ENCODE measurements at regions not wholly inside any gene's neighbourhood (a gene's known extent, or its start where the extent isn't known, plus 50 kb on each side); places are given as distances from the start of the nearest gene placed in this dataset.

DNA sequence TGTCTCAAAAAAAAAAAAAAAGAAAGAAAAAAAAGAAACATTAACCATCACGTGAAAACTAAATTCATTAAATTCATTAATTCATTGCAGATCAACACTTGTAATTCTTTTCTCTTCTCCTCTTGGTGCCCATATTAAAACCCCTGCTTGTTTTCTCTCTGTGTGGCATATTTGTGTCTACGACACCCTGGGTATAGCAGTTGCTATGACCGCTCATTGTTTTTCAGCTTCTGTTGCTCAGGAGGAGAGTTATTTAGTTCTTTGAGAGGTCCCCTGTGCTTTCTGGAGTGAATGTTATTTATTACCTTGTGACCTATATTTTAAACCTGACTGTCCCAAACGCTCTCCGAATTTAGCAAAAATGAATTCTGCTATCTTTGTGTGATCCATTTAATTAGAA lies 62.3 kb upstream of the CLMP start:
- Mint-ChIP-seq H3K4me1 (peaks cover 4% of the 10 kb centered on the region), H3K9me3 (no peaks in the 10 kb centered on the region), H3K27ac (ENCODE audit: low read depth) (no peak overlapping the region), H3K36me3 (ENCODE audit: insufficient read depth) (no peaks in the 10 kb centered on the region), H3K4me3 (no peak overlapping the region), H3K27me3 (peaks cover 39% of the 10 kb centered on the region)
- DNase-seq (ENCODE audit: low spot score in 2 of 2) (no peak), ATAC-seq (replicated peaks; ENCODE audit: extremely low read depth, poor library complexity, severe bottlenecking) (no peak)

GRCh38 chr11:123255909-123256308 lies 60.9 kb upstream of the CLMP start:
- no peaks in the 10 kb centered on the region for H3K4me1 Mint-ChIP-seq
- peaks cover 29% of the 10 kb centered on the region for H3K27me3 Mint-ChIP-seq
- H3K4me3 Mint-ChIP-seq: no peak overlapping the region
- DNase-seq (ENCODE audit: low spot score in 2 of 2) (no peak), ATAC-seq (replicated peaks; ENCODE audit: extremely low read depth, poor library complexity, severe bottlenecking) (no peak)
- H3K36me3 Mint-ChIP-seq (ENCODE audit: insufficient read depth): no peaks in the 10 kb centered on the region
- no peak overlapping the region for H3K27ac Mint-ChIP-seq (ENCODE audit: low read depth)
- H3K9me3 Mint-ChIP-seq: no peaks in the 10 kb centered on the region

DNA sequence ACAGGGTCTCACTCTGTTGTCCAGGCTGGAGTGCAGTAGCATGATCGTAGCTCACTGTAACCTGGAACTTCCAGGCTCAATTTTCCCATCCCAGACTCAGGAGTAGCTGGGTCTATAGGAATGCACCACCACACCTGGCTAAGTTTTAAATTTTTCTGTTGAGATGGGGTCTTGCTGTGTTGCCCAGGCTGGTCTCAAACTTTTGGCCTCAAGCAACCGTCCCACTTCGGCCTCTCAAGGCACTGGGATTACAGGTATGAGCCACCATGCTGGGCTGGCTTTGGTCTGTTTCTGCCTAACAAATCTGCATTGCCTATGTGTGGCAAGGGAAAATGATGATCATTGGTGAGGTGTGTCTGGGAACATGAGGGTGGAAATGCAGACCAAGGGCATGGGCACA lies 59.3 kb upstream of the CLMP start:
- H3K36me3 Mint-ChIP-seq (ENCODE audit: insufficient read depth): no peaks in the 10 kb centered on the region
- DNase-seq (ENCODE audit: low spot score in 2 of 2): no peak
- H3K4me3 Mint-ChIP-seq: no peak overlapping the region
- peaks cover 37% of the 10 kb centered on the region for H3K27me3 Mint-ChIP-seq
- no peaks in the 10 kb centered on the region for H3K4me1 Mint-ChIP-seq
- H3K27ac Mint-ChIP-seq (ENCODE audit: low read depth): no peak overlapping the region
- ATAC-seq (replicated peaks; ENCODE audit: extremely low read depth, poor library complexity, severe bottlenecking): no peak
- H3K9me3 Mint-ChIP-seq: no peaks in the 10 kb centered on the region

GRCh38 chr11:123253911-123254310 lies 58.9 kb upstream of the CLMP start:
- no peak for DNase-seq (ENCODE audit: low spot score in 2 of 2)
- Mint-ChIP-seq H3K36me3 (ENCODE audit: insufficient read depth) (no peaks in the 10 kb centered on the region), H3K9me3 (no peaks in the 10 kb centered on the region), H3K4me3 (no peak overlapping the region), H3K4me1 (no peaks in the 10 kb centered on the region), H3K27ac (ENCODE audit: low read depth) (no peak overlapping the region), H3K27me3 (peaks cover 42% of the 10 kb centered on the region)
- no peak for ATAC-seq (replicated peaks; ENCODE audit: extremely low read depth, poor library complexity, severe bottlenecking)

- ATAC-seq (replicated peaks; ENCODE audit: extremely low read depth, poor library complexity, severe bottlenecking): no peak
- no peak overlapping the region for H3K27ac Mint-ChIP-seq (ENCODE audit: low read depth)
- H3K4me3 Mint-ChIP-seq: no peak overlapping the region
- peaks cover 49% of the 10 kb centered on the region for H3K27me3 Mint-ChIP-seq
- no peaks in the 10 kb centered on the region for H3K9me3 Mint-ChIP-seq
- no peak for DNase-seq (ENCODE audit: low spot score in 2 of 2)
- no peaks in the 10 kb centered on the region for H3K36me3 Mint-ChIP-seq (ENCODE audit: insufficient read depth)
- H3K4me1 Mint-ChIP-seq: no peaks in the 10 kb centered on the region
Observed at GRCh38 chr11:123253223-123253622, 58.2 kb upstream of the CLMP start.

- DNase-seq (ENCODE audit: low spot score in 2 of 2): no peak
- Mint-ChIP-seq H3K27ac (ENCODE audit: low read depth) (no peak overlapping the region), H3K4me3 (no peak overlapping the region), H3K9me3 (no peaks in the 10 kb centered on the region), H3K27me3 (peaks cover 50% of the 10 kb centered on the region), H3K36me3 (ENCODE audit: insufficient read depth) (no peaks in the 10 kb centered on the region), H3K4me1 (no peaks in the 10 kb centered on the region)
- no peak for ATAC-seq (replicated peaks; ENCODE audit: extremely low read depth, poor library complexity, severe bottlenecking)
Observed at GRCh38 chr11:123251657-123252344, 56.8 kb upstream of the CLMP start.

GRCh38 chr11:123250892-123251656 lies 56.0 kb upstream of the CLMP start:
- Mint-ChIP-seq H3K4me1 (no peaks in the 10 kb centered on the region), H3K9me3 (no peaks in the 10 kb centered on the region), H3K36me3 (ENCODE audit: insufficient read depth) (peaks cover 3% of the 10 kb centered on the region), H3K4me3 (no peak overlapping the region), H3K27me3 (peaks cover 44% of the 10 kb centered on the region), H3K27ac (ENCODE audit: low read depth) (no peak overlapping the region)
- ATAC-seq (replicated peaks; ENCODE audit: extremely low read depth, poor library complexity, severe bottlenecking) (no peak), DNase-seq (ENCODE audit: low spot score in 2 of 2) (no peak)

- ATAC-seq (replicated peaks; ENCODE audit: extremely low read depth, poor library complexity, severe bottlenecking) (no peak), DNase-seq (ENCODE audit: low spot score in 2 of 2) (no peak)
- Mint-ChIP-seq H3K9me3 (no peaks in the 10 kb centered on the region), H3K4me1 (no peaks in the 10 kb centered on the region), H3K36me3 (ENCODE audit: insufficient read depth) (peaks cover 3% of the 10 kb centered on the region), H3K27me3 (peaks cover 30% of the 10 kb centered on the region), H3K27ac (ENCODE audit: low read depth) (no peak overlapping the region), H3K4me3 (no peak overlapping the region)
Observed at GRCh38 chr11:123249354-123249753, 54.3 kb upstream of the CLMP start.

DNA sequence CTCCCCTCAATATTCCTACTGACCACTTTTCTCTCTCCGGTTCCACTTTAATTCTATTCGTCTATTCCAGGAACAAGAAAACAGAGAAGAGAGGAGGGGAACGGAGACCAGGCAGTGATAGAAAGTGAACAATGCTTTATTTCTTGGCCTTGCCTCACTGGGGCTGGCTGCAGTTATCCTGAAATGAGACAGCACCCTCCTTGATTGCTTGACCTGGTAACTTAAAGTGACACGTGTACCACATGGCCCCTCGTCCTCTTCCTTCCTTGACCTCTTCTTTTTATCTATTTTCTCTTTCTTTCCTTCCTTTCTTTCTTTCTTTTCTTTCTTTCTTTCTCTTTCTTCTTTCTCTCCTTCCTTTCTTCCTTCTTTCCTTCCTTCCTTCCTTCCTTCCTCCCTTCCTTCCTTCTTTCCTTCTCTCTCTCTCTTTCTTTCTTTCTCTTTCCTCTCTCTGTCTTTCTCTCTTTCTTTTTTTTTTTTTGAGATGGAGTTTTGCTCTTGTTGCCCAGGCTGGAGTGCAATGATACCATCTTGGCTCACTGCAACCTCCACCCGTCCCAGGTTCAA lies 52.8 kb upstream of the CLMP start:
- peaks cover 5% of the 10 kb centered on the region for H3K36me3 Mint-ChIP-seq (ENCODE audit: insufficient read depth)
- no peak overlapping the region for H3K27ac Mint-ChIP-seq (ENCODE audit: low read depth)
- no peak for DNase-seq (ENCODE audit: low spot score in 2 of 2)
- ATAC-seq (replicated peaks; ENCODE audit: extremely low read depth, poor library complexity, severe bottlenecking): no peak
- H3K9me3 Mint-ChIP-seq: no peaks in the 10 kb centered on the region
- H3K4me1 Mint-ChIP-seq: no peaks in the 10 kb centered on the region
- H3K4me3 Mint-ChIP-seq: no peak overlapping the region
- H3K27me3 Mint-ChIP-seq: peaks cover 22% of the 10 kb centered on the region

DNA sequence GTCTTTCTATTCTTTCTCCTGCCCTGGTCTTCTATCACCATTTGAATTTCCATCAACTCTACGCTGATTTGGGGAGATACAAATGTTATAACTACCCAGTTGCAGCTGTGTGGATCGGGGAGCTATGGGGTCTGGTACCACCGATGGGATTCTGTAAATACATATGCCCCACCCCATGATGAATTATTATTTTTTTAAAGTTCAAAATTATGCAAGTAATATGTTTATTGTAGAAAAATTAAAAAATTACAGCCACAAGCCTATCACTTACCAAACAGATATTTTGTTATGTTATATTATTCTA lies 52.4 kb upstream of the CLMP start:
- ATAC-seq (replicated peaks; ENCODE audit: extremely low read depth, poor library complexity, severe bottlenecking) (no peak), DNase-seq (ENCODE audit: low spot score in 2 of 2) (no peak)
- Mint-ChIP-seq H3K4me1 (no peaks in the 10 kb centered on the region), H3K27ac (ENCODE audit: low read depth) (no peak overlapping the region), H3K36me3 (ENCODE audit: insufficient read depth) (peaks cover 5% of the 10 kb centered on the region), H3K27me3 (peaks cover 22% of the 10 kb centered on the region), H3K9me3 (no peaks in the 10 kb centered on the region), H3K4me3 (no peak overlapping the region)

DNA sequence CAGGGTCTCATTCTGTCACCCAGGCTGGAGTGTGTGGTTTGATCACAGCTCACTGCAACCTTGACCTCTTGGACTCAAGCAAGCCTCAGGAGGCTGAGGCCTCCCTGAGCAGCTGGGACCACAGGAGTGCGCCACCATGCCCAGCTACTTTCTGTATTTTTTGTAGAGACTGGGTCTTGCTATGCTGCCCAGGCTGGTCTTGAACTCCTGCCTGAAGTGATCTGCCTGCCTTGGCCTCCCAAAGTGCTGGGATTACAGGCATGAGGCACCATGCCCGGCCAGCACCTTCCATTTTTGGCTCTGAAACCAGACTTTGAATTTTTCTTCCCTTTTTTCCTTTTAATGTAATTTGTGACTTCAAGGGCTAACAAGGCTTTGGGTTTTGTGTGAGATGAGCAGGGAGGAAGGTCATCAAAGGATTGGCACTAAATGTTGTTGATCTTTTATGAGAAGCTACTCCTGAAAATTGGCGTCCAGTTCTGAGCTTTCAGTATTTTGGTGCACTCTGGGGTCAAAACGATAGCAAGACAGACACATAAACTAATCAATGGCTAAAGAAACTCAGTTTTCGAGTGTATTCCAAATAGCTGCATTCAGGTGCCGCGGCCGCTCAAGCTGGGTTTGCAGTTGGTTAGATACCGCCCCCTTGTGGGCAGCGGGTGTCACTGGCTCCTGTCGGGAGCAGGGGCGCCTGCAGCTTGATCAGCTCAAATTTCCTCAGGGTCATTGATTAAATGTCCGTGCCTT lies 51.9 kb upstream of the CLMP start:
- peak; percentile 82 for ATAC-seq (replicated peaks; ENCODE audit: extremely low read depth, poor library complexity, severe bottlenecking)
- Mint-ChIP-seq H3K4me1 (no peaks in the 10 kb centered on the region), H3K27me3 (peaks cover 22% of the 10 kb centered on the region)

DNA sequence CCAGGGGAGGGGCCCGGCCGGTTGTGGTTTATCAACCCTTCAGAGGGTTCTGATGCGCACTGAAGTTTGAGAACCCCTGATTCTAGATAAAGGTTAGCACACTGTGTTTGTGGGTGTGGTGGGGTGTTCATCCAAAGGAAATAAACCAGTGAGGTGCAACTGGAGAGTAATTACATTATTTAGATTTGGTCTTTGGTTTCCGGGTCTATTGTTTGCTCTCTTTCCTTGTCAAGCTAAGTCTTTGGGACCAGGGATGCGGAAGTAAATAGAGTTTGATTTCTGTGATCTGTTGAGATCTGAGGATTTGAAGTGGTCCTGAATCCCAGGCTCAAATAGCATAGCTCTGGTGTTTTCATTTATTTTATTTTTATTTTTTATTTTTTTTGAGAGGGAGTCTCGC lies 50.5 kb upstream of the CLMP start:
- peaks cover 22% of the 10 kb centered on the region for H3K27me3 Mint-ChIP-seq
- DNase-seq (ENCODE audit: low spot score in 2 of 2) (no peak), ATAC-seq (replicated peaks; ENCODE audit: extremely low read depth, poor library complexity, severe bottlenecking) (no peak)
- H3K4me3 Mint-ChIP-seq: no peak overlapping the region
- no peak overlapping the region for H3K27ac Mint-ChIP-seq (ENCODE audit: low read depth)
- H3K36me3 Mint-ChIP-seq (ENCODE audit: insufficient read depth): peaks cover 7% of the 10 kb centered on the region
- H3K9me3 Mint-ChIP-seq: no peaks in the 10 kb centered on the region
- no peaks in the 10 kb centered on the region for H3K4me1 Mint-ChIP-seq

More for the DNA sequence above, 51.9 kb upstream of the CLMP start:
- Mint-ChIP-seq H3K9me3 (no peaks in the 10 kb centered on the region), H3K36me3 (ENCODE audit: insufficient read depth) (peaks cover 5% of the 10 kb centered on the region), H3K27ac (ENCODE audit: low read depth) (no peak overlapping the region), H3K4me3 (no peak overlapping the region)
- DNase-seq (ENCODE audit: low spot score in 2 of 2): peak; percentile 60 to 68
